Chondrocyte (in vitro differentiated cells): ENCODE measurements at regions not wholly inside any gene's neighbourhood (a gene's known extent, or its start where the extent isn't known, plus 50 kb on each side); places are given as distances from the start of the nearest gene placed in this dataset.

Experiments used
- DNase-seq: peaks from one replicate; pipeline ENCODE4 v3.0.0; 2021; ENCODE audit warnings: mixed read lengths, low spot score
- H3K27ac Mint-ChIP-seq: one replicate; pipeline ENCODE4 v1.8.0; 2021; ENCODE audit warnings: mild to moderate bottlenecking, moderate library complexity, mixed read lengths; ENCODE audit not compliant: unreplicated experiment
- H3K27me3 Mint-ChIP-seq: 2 replicates; pipeline ENCODE4 v1.8.0; 2021; ENCODE audit warnings: low read depth, mixed read lengths
- H3K36me3 Mint-ChIP-seq: 2 replicates; pipeline ENCODE4 v1.8.0; 2021; ENCODE audit warnings: low read depth, mixed read lengths
- H3K4me1 Mint-ChIP-seq: 2 replicates; pipeline ENCODE4 v1.8.0; 2021; ENCODE audit warnings: low read depth, mild to moderate bottlenecking, mixed read lengths
- H3K4me3 Mint-ChIP-seq: one replicate; pipeline ENCODE4 v1.8.0; 2021; ENCODE audit warnings: mild to moderate bottlenecking, moderate library complexity, mixed read lengths; ENCODE audit not compliant: unreplicated experiment
- H3K9me3 Mint-ChIP-seq: 2 replicates; pipeline ENCODE4 v1.8.0; 2021; ENCODE audit warnings: low read depth, mixed read lengths
- CTCF ChIP-seq: fragments of 200-600 bp; sonication (generic); IDR thresholded peaks from 2 replicates; pipeline ENCODE4 v1.5.0; 2021; ENCODE audit warnings: antibody characterized with exemption, mild to moderate bottlenecking, moderate library complexity

GRCh38 chr4:77398256-77398655 lies 207.4 kb upstream of the CXCL13 start:
- Mint-ChIP-seq H3K4me1 (no peaks in the 10 kb centered on the region), H3K27me3 (peaks cover 55% of the 10 kb centered on the region), H3K27ac (no peak overlapping the region), H3K36me3 (no peaks in the 10 kb centered on the region), H3K4me3 (no peak overlapping the region), H3K9me3 (peaks cover 8% of the 10 kb centered on the region)
- no peak for DNase-seq
- no peak for TF ChIP-seq CTCF

- Mint-ChIP-seq H3K4me3 (no peak overlapping the region), H3K27me3 (peaks cover 52% of the 10 kb centered on the region), H3K27ac (no peak overlapping the region), H3K36me3 (no peaks in the 10 kb centered on the region), H3K4me1 (no peaks in the 10 kb centered on the region), H3K9me3 (peaks cover 8% of the 10 kb centered on the region)
- no peak for TF ChIP-seq CTCF
- no peak for DNase-seq
These were observed 205.8 kb upstream of the CXCL13 start for GRCh38 chr4:77399831-77400230.

GRCh38 chr4:77413766-77414165 lies 191.9 kb upstream of the CXCL13 start:
- H3K27me3 Mint-ChIP-seq = peaks cover 49% of the 10 kb centered on the region
- DNase-seq = no peak
- H3K4me1 Mint-ChIP-seq = no peaks in the 10 kb centered on the region
- H3K9me3 Mint-ChIP-seq = no peaks in the 10 kb centered on the region
- H3K36me3 Mint-ChIP-seq = no peaks in the 10 kb centered on the region
- H3K4me3 Mint-ChIP-seq = no peak overlapping the region
- no peak overlapping the region for H3K27ac Mint-ChIP-seq
- TF ChIP-seq CTCF = no peak

- H3K27me3 Mint-ChIP-seq = peaks cover 46% of the 10 kb centered on the region
These were observed 189.9 kb upstream of the CXCL13 start for GRCh38 chr4:77415689-77416088.

GRCh38 chr4:77418333-77418732 lies 187.3 kb upstream of the CXCL13 start:
- Mint-ChIP-seq H3K4me3 (no peak overlapping the region), H3K36me3 (no peaks in the 10 kb centered on the region), H3K9me3 (no peaks in the 10 kb centered on the region), H3K27ac (no peak overlapping the region), H3K27me3 (peaks cover 26% of the 10 kb centered on the region), H3K4me1 (no peaks in the 10 kb centered on the region)
- DNase-seq = no peak
- TF ChIP-seq CTCF = peak; percentile 50

More at GRCh38 chr4:77415689-77416088, 189.9 kb upstream of the CXCL13 start:
- Mint-ChIP-seq H3K9me3 (no peaks in the 10 kb centered on the region), H3K4me3 (no peak overlapping the region), H3K36me3 (no peaks in the 10 kb centered on the region), H3K4me1 (no peaks in the 10 kb centered on the region), H3K27ac (no peak overlapping the region)
- TF ChIP-seq CTCF = no peak
- no peak for DNase-seq
